Hepatocyte (in vitro differentiated cells): ENCODE measurements at regions not wholly inside any gene's neighbourhood (a gene's known extent, or its start where the extent isn't known, plus 50 kb on each side); places are given as distances from the start of the nearest gene placed in this dataset.

Experiments used
- CTCF ChIP-seq: fragments of 200-600 bp; sonication (generic); IDR thresholded peaks from 2 replicates; pipeline ENCODE4 v1.5.1; 2016; ENCODE audit warnings: antibody characterized with exemption, mild to moderate bottlenecking; ENCODE audit not compliant: poor library complexity
- EZH2 ChIP-seq: fragments of 200-600 bp; sonication (generic); IDR thresholded peaks from 2 replicates; pipeline ENCODE4 v1.6.1; 2016; ENCODE audit warnings: antibody characterized with exemption, mild to moderate bottlenecking, borderline replicate concordance
- EZH2phosphoT487 ChIP-seq: fragments of 200-600 bp; sonication (generic); IDR thresholded peaks from one replicate; pipeline ENCODE4 v1.6.1; 2018; ENCODE audit warnings: antibody characterized with exemption, mild to moderate bottlenecking, low read depth, moderate library complexity; ENCODE audit not compliant: unreplicated experiment, severe bottlenecking

GRCh38 chr4:164304861-164305260 is 449.1 kb upstream of the SMIM31 start:
- TF ChIP-seq EZH2phosphoT487, result no peak
- TF ChIP-seq CTCF, result no peak
- no peak for TF ChIP-seq EZH2
